HCT116 (cell line): ENCODE measurements at regions not wholly inside any gene's neighbourhood (a gene's known extent, or its start where the extent isn't known, plus 50 kb on each side); places are given as distances from the start of the nearest gene placed in this dataset.

ENCODE experiments used
- CTCF ChIP-seq, 3 experiments: fragments of 200-600 bp in 1 of 3; sonication (generic) in 1 of 3; IDR thresholded peaks in 2 of 3; conservative IDR thresholded peaks in 1 of 3; 2 replicates each; pipeline ENCODE4 v1.5.1; 2012 to 2017; ENCODE audit warnings: low read depth in 2 of 3, low read length in 2 of 3, antibody characterized with exemption in 1 of 3, borderline replicate concordance in 1 of 3, control low read depth in 1 of 3, mild to moderate bottlenecking in 1 of 3, mixed read lengths in 1 of 3, mixed run types in 1 of 3, moderate library complexity in 1 of 3; ENCODE audit not compliant: insufficient read depth in 1 of 3
- ELF1 ChIP-seq: IDR thresholded peaks from 2 replicates; pipeline ENCODE4 v1.6.1; 2012; ENCODE audit warnings: low read depth, borderline replicate concordance
- EZH2 ChIP-seq: fragments of 200-600 bp; sonication (generic); IDR thresholded peaks from 2 replicates; pipeline ENCODE4 v1.6.1; 2017; ENCODE audit warnings: antibody characterized with exemption, mixed run types
- FOSL1 ChIP-seq: IDR thresholded peaks from 2 replicates; pipeline ENCODE4 v1.6.1; 2012; ENCODE audit warnings: low read depth
- JUND ChIP-seq: IDR thresholded peaks from 2 replicates; pipeline ENCODE4 v1.6.1; 2012
- POLR2A ChIP-seq: IDR thresholded peaks from 2 replicates; pipeline ENCODE4 v1.7.0; 2011; ENCODE audit warnings: borderline replicate concordance; ENCODE audit not compliant: insufficient read depth, insufficient read length; ENCODE audit errors: extremely low read depth
- POLR2AphosphoS5 ChIP-seq: IDR thresholded peaks from 2 replicates; pipeline ENCODE4 v1.6.1; 2011; ENCODE audit warnings: mild to moderate bottlenecking, low read depth, low read length, moderate library complexity
- REST ChIP-seq: IDR thresholded peaks from 2 replicates; pipeline ENCODE4 v1.6.1; 2012; ENCODE audit warnings: low read depth
- TCF7L2 ChIP-seq: IDR thresholded peaks from 2 replicates; pipeline ENCODE4 v1.7.0; 2011; ENCODE audit warnings: borderline replicate concordance, inconsistent platforms; ENCODE audit not compliant: insufficient read depth, insufficient read length; ENCODE audit errors: extremely low read depth

GRCh38 chr12:41956353-41956752 is 188.3 kb downstream of the GXYLT1 start:
- no peak for TF ChIP-seq EZH2
- no peak for TF ChIP-seq CTCF (IDR thresholded peaks at IDR 0.05 in 2 of 3, conservative IDR thresholded peaks at IDR 0.05 in 1 of 3; ENCODE audit: borderline replicate concordance in 1 of 3, insufficient read depth in 1 of 3, low read depth in 2 of 3, low read length in 2 of 3)
- no peak for TF ChIP-seq REST
- no peak for TF ChIP-seq POLR2A
- no peak for TF ChIP-seq JUND
- TF ChIP-seq FOSL1: no peak
- TF ChIP-seq POLR2AphosphoS5: no peak
- no peak for TF ChIP-seq TCF7L2
- no peak for TF ChIP-seq ELF1
